ENCODE measurements at regions not wholly inside any gene's neighbourhood (a gene's known extent, or its start where the extent isn't known, plus 50 kb on each side); places are given as distances from the start of the nearest gene placed in this dataset.

- no peak overlapping the region for H3K9ac ChIP-seq (ENCODE audit: low read depth in 1 of 2, low read length in 2 of 2)
- WGBS, result 52% methylated on average over 2 of the region's 2 CpGs
- H3K36me3 ChIP-seq (ENCODE audit: control insufficient read depth in 4 of 4, insufficient read depth in 3 of 4, low read depth in 1 of 4, low read length in 3 of 4), result no peaks in the 10 kb centered on the region
- TF ChIP-seq MAX (IDR thresholded peaks at IDR 0.05) (no peak), ATF3 (IDR thresholded peaks at IDR 0.05) (no peak), FOXA1 (IDR thresholded peaks at IDR 0.05) (no peak), CTCF (IDR thresholded peaks at IDR 0.05; ENCODE audit: low read depth, low read length, missing input control) (no peak), GABPA (IDR thresholded peaks at IDR 0.05 in 1 of 2, conservative IDR thresholded peaks at IDR 0.05 in 1 of 2) (no peak), SP1 (IDR thresholded peaks at IDR 0.05) (no peak), NR2F2 (IDR thresholded peaks at IDR 0.05) (no peak), YY1 (IDR thresholded peaks at IDR 0.05) (no peak), EGR1 (IDR thresholded peaks at IDR 0.05; ENCODE audit: low read depth in 2 of 2) (no peak), JUND (IDR thresholded peaks at IDR 0.05) (no peak), ZBTB33 (IDR thresholded peaks at IDR 0.05) (no peak), HNF4G (IDR thresholded peaks at IDR 0.05) (no peak), REST (IDR thresholded peaks at IDR 0.05) (no peak), RXRA (IDR thresholded peaks at IDR 0.05) (no peak)
- H3K27ac ChIP-seq (ENCODE audit: low read depth in 1 of 2, low read length in 2 of 2), result no peak overlapping the region
- H3K4me1 ChIP-seq (ENCODE audit: control insufficient read depth in 4 of 4, insufficient read depth in 4 of 4, low read length in 3 of 4), result no peaks in the 10 kb centered on the region
- DNase-seq (ENCODE audit: low spot score), result no peak
- no peaks in the 10 kb centered on the region for H3K9me3 ChIP-seq (ENCODE audit: control insufficient read depth in 4 of 4, low read length in 3 of 4)
- H3K27me3 ChIP-seq (ENCODE audit: control insufficient read depth in 4 of 4, insufficient read depth in 4 of 4, low read length in 3 of 4), result no peaks in the 10 kb centered on the region
- H3K4me3 ChIP-seq (ENCODE audit: low read depth in 1 of 3, low read length in 3 of 3), result no peak overlapping the region
Measured at GRCh38 chr3:36656873-36657272, 107.5 kb downstream of the DCLK3 start.

GRCh38 chr3:36653095-36653494, 111.3 kb downstream of the DCLK3 start:
- Histone ChIP-seq H3K4me1 (ENCODE audit: control insufficient read depth in 4 of 4, insufficient read depth in 4 of 4, low read length in 3 of 4) (no peaks in the 10 kb centered on the region), H3K36me3 (ENCODE audit: control insufficient read depth in 4 of 4, insufficient read depth in 3 of 4, low read depth in 1 of 4, low read length in 3 of 4) (no peaks in the 10 kb centered on the region), H3K4me3 (ENCODE audit: low read depth in 1 of 3, low read length in 3 of 3) (no peak overlapping the region), H3K9me3 (ENCODE audit: control insufficient read depth in 4 of 4, low read length in 3 of 4) (no peaks in the 10 kb centered on the region), H3K27me3 (ENCODE audit: control insufficient read depth in 4 of 4, insufficient read depth in 4 of 4, low read length in 3 of 4) (peaks cover 0 to 6% (median 0%) of the 10 kb centered on the region in 4 donors), H3K27ac (ENCODE audit: low read depth in 1 of 2, low read length in 2 of 2) (no peak overlapping the region), H3K9ac (ENCODE audit: low read depth in 1 of 2, low read length in 2 of 2) (no peak overlapping the region)
- DNase-seq (ENCODE audit: low spot score), result no peak
- TF ChIP-seq EGR1 (IDR thresholded peaks at IDR 0.05; ENCODE audit: low read depth in 2 of 2) (no peak), SP1 (IDR thresholded peaks at IDR 0.05) (no peak), HNF4G (IDR thresholded peaks at IDR 0.05) (no peak), ATF3 (IDR thresholded peaks at IDR 0.05) (no peak), JUND (IDR thresholded peaks at IDR 0.05) (no peak), NR2F2 (IDR thresholded peaks at IDR 0.05) (no peak), FOXA2 (IDR thresholded peaks at IDR 0.05) (no peak)
